Psoas muscle (tissue), 7 donors: ENCODE measurements at regions not wholly inside any gene's neighbourhood (a gene's known extent, or its start where the extent isn't known, plus 50 kb on each side); places are given as distances from the start of the nearest gene placed in this dataset.
A peak's percentile ranks its signal among the peaks of the same experiment; 100 is the strongest.

Experiments used
- ATAC-seq, 4 donors: fragments of 200-7000 bp; cut with Tn5 transposase; one replicate each; pipeline ENCODE4 v1.9.1; 2020; ENCODE audit warnings: moderate library complexity in 3 of 4, mild to moderate bottlenecking in 2 of 4
- DNase-seq, 2 donors: peaks; one replicate each; pipeline ENCODE4 v3.0.0-alpha.2; 2020
- H3K27ac ChIP-seq: fragments of 200-600 bp; one replicate; pipeline ENCODE4 v1.8.0; 2022
- H3K27me3 ChIP-seq, 3 donors: fragments of 200-600 bp in 1 of 3; one replicate each; pipeline versions ENCODE4 v1.6.1 to v1.8.0; 2013 to 2022; ENCODE audit warnings: low read length in 2 of 3, mild to moderate bottlenecking in 2 of 3, moderate library complexity in 1 of 3; ENCODE audit not compliant: insufficient read depth in 3 of 3
- H3K36me3 ChIP-seq, 2 donors: fragments of 200-600 bp in 1 of 2; one replicate each; pipeline versions ENCODE4 v1.6.1 to v1.8.0; 2013 to 2022; ENCODE audit warnings: low read depth in 1 of 2, mild to moderate bottlenecking in 1 of 2, moderate library complexity in 1 of 2; ENCODE audit not compliant: insufficient read depth in 1 of 2
- H3K4me1 ChIP-seq: fragments of 200-600 bp; one replicate; pipeline ENCODE4 v1.8.0; 2022
- H3K4me3 ChIP-seq: fragments of 200-600 bp; one replicate; pipeline ENCODE4 v1.8.0; 2022; ENCODE audit warnings: mild to moderate bottlenecking
- H3K9me3 ChIP-seq: fragments of 200-600 bp; one replicate; pipeline ENCODE4 v1.8.0; 2022
- CTCF ChIP-seq: fragments of 200-600 bp; IDR thresholded peaks from one replicate; pipeline ENCODE4 v1.8.0; 2022; ENCODE audit warnings: antibody characterized with exemption
- WGBS, 3 donors: extraction: QIAGEN DNeasy Blood & Tissue Kit; methylation state at CpG; one replicate each; pipeline versions ENCODE4 v1.1.6 to v1.1.7; 2013; 5-methylcytosine and 5-hydroxymethylcytosine counted together
- intact Hi-C, 2 donors: fragments of 100-400 bp; cut with DNase I; formaldehyde crosslinking; loops; one replicate each; pipeline versions ENCODE4 v1.11.0 to v1.14.2; 2022
- donor health status: healthy with polysubstance abuse.
- donor health status: DM: no; HTN: no; CAD: no; lungs with moderate emphysema.
- donor health status: Bipolar disorder and iron deficiency.
- donor health status: healthy.
- donor health status: DM: yes; HTN: yes; CAD: no.
- donor health status: DM: no; HTN: no; CAD: no.
- donor health status: DM: yes; HTN: yes; CAD: no.

DNA sequence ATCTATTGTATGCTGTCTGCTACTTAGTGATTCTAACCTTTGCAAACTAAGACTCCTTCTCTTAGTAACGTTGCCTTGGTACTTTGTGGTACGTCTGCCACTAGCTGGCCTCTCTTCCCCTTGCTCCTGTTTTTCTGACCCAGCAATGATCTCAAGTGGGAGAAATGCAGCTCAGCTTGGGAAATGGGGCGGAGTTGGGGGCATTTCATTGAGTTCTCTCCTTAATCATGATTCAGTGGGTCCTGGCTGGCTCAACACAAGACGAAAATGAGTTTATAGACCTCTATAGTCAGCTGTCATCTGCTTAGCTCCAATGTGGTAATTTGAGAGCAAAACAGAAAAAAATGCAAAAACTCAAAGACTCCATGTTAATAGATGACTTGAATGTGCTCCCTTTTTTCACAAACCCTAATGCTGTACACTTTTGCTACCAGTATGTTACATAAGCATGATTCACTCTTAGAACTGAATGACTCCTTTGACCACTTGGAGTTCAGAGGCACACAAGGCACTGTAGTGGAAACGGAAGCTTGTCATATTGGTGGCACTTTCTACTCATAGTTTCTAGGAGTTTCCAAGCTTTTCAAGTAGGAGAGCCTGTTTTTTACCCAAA is 55.3 kb upstream of the SOX4 start:
- Histone ChIP-seq H3K4me1 (peaks cover 15% of the 10 kb centered on the region), H3K27me3 (no peaks in the 10 kb centered on the region), H3K36me3 (no peaks in the 10 kb centered on the region), H3K27ac (peak overlapping the region; percentile 46), H3K9me3 (no peaks in the 10 kb centered on the region), H3K4me3 (no peak overlapping the region)
- ATAC-seq (peak in 1 of 4 donors; percentile 61), DNase-seq (no peak)
- no peak for TF ChIP-seq CTCF
- WGBS, 3 donors = 38 to 66% (median 52%) methylated on average over 5 of the region's 5 CpGs
- intact Hi-C loops = no loop called here

- no peak for TF ChIP-seq CTCF
- ATAC-seq (no peak), DNase-seq (no peak)
- Histone ChIP-seq H3K4me3 (no peak overlapping the region), H3K27me3 (no peaks in the 10 kb centered on the region), H3K9me3 (no peaks in the 10 kb centered on the region), H3K4me1 (peaks cover 15% of the 10 kb centered on the region), H3K36me3 (no peaks in the 10 kb centered on the region), H3K27ac (no peak overlapping the region)
- intact Hi-C loops = no loop called here
- WGBS, 3 donors = 60 to 78% (median 69%) methylated on average over 4 of the region's 4 CpGs
Measured at GRCh38 chr6:21539621-21540100, 53.9 kb upstream of the SOX4 start.
